ENCODE measurements at regions not wholly inside any gene's neighbourhood (a gene's known extent, or its start where the extent isn't known, plus 50 kb on each side); places are given as distances from the start of the nearest gene placed in this dataset.

GRCh38 chr12:123070267-123071081 lies 80.4 kb downstream of the PITPNM2 start:
- TF ChIP-seq CTCF (IDR thresholded peaks at IDR 0.05) (no peak), POLR2A (IDR thresholded peaks at IDR 0.05) (no peak)
